Caki2 (cell line): ENCODE measurements at regions not wholly inside any gene's neighbourhood (a gene's known extent, or its start where the extent isn't known, plus 50 kb on each side); places are given as distances from the start of the nearest gene placed in this dataset.
"Not testable (repeated sequence)": the region's sequence is repeated elsewhere in the genome, so short reads cannot be mapped to it uniquely, and the experiment has no call there.

ENCODE experiments used
- DNase-seq: peaks from one replicate; pipeline ENCODE4 v3.0.0-alpha.2; 2015; ENCODE audit warnings: low read depth
- in situ Hi-C: cut with HindIII; loops from 2 replicates; pipeline ENCODE4 v1.10.0; 2016; ENCODE audit warnings: low sequenced_read_pairs, low pct_unique_long_range_greater_than_20kb, mixed read lengths

- in situ Hi-C loops = no loop called here
- DNase-seq = no peak
Measured at GRCh38 chrX:116282751-116283150, 112.2 kb downstream of the AGTR2 start.

- in situ Hi-C loops = no loop called here
- no peak for DNase-seq
Measured at GRCh38 chrX:116284400-116284799, 113.9 kb downstream of the AGTR2 start.

- in situ Hi-C loops = no loop called here
- no peak for DNase-seq
Measured at GRCh38 chrX:116285501-116285900, 115.0 kb downstream of the AGTR2 start.

- in situ Hi-C loops = no loop called here
- DNase-seq = no peak
Measured at GRCh38 chrX:116289592-116289991, 119.0 kb downstream of the AGTR2 start.

- DNase-seq = no peak
- in situ Hi-C loops = no loop called here
Measured at GRCh38 chrX:116290359-116290758, 119.8 kb downstream of the AGTR2 start.

GRCh38 chrX:116292183-116292582, 121.6 kb downstream of the AGTR2 start:
- no peak for DNase-seq
- in situ Hi-C loops = no loop called here

GRCh38 chrX:116298956-116299355, 128.4 kb downstream of the AGTR2 start:
- DNase-seq = no peak
- in situ Hi-C loops = no loop called here

- in situ Hi-C loops = no loop called here
Measured at GRCh38 chrX:116306218-116306617, 130.2 kb upstream of the SLC6A14 start.

GRCh38 chrX:116317409-116317808, 119.0 kb upstream of the SLC6A14 start:
- no peak for DNase-seq
- in situ Hi-C loops = no loop called here

More at GRCh38 chrX:116306218-116306617, 130.2 kb upstream of the SLC6A14 start:
- no peak for DNase-seq

- in situ Hi-C loops = no loop called here
- DNase-seq = peak; percentile 0
Measured at GRCh38 chrX:116318672-116319071, 117.7 kb upstream of the SLC6A14 start.

- in situ Hi-C loops = no loop called here
- no peak for DNase-seq
Measured at GRCh38 chrX:116321711-116322110, 114.7 kb upstream of the SLC6A14 start.

- not testable (repeated sequence) for DNase-seq
Measured at GRCh38 chrX:116332026-116332425, 104.4 kb upstream of the SLC6A14 start.

GRCh38 chrX:116334797-116335196, 101.6 kb upstream of the SLC6A14 start:
- in situ Hi-C loops, DNase-seq: not testable (repeated sequence)

More at GRCh38 chrX:116332026-116332425, 104.4 kb upstream of the SLC6A14 start:
- in situ Hi-C loops = not testable (repeated sequence)

- DNase-seq = no peak
- in situ Hi-C loops = no loop called here
Measured at GRCh38 chrX:116339407-116339806, 97.0 kb upstream of the SLC6A14 start.

- DNase-seq = no peak
- in situ Hi-C loops = no loop called here
Measured at GRCh38 chrX:116342903-116343302, 93.5 kb upstream of the SLC6A14 start.

- in situ Hi-C loops = no loop called here
- no peak for DNase-seq
Measured at GRCh38 chrX:116345958-116346357, 90.4 kb upstream of the SLC6A14 start.

- in situ Hi-C loops = no loop called here
- no peak for DNase-seq
Measured at GRCh38 chrX:116357329-116357728, 79.1 kb upstream of the SLC6A14 start.

GRCh38 chrX:116378961-116379360, 57.4 kb upstream of the SLC6A14 start:
- no peak for DNase-seq
- in situ Hi-C loops = no loop called here

- in situ Hi-C loops = no loop called here
- no peak for DNase-seq
Measured at GRCh38 chrX:116379854-116380253, 56.6 kb upstream of the SLC6A14 start.

- in situ Hi-C loops = no loop called here
- DNase-seq = no peak
Measured at GRCh38 chrX:116384406-116384954, 51.9 kb upstream of the SLC6A14 start.
